GM23248 (cell line): ENCODE measurements at regions not wholly inside any gene's neighbourhood (a gene's known extent, or its start where the extent isn't known, plus 50 kb on each side); places are given as distances from the start of the nearest gene placed in this dataset.

Source experiments
- DNase-seq: peaks from one replicate; pipeline ENCODE4 v3.0.0-alpha.2; 2015
- H2AFZ ChIP-seq: fragments of 200-600 bp; sonication (generic); 2 replicates; pipeline ENCODE4 v1.6.1; 2016; ENCODE audit warnings: antibody characterized with exemption
- H3F3A ChIP-seq: fragments of 200-600 bp; sonication (generic); 2 replicates; pipeline ENCODE4 v1.6.1; 2016; ENCODE audit warnings: mild to moderate bottlenecking, antibody characterized with exemption, mixed run types; ENCODE audit not compliant: insufficient read depth
- H3K27ac ChIP-seq: fragments of 200-600 bp; sonication (generic); 2 replicates; pipeline ENCODE4 v1.5.1; 2016; ENCODE audit warnings: mild to moderate bottlenecking
- H3K27me3 ChIP-seq: fragments of 200-600 bp; sonication (generic); replicated peaks from 2 replicates; pipeline ENCODE4 v1.6.1; 2016; ENCODE audit warnings: mild to moderate bottlenecking; ENCODE audit not compliant: insufficient read depth
- H3K36me3 ChIP-seq: fragments of 200-600 bp; sonication (generic); 2 replicates; pipeline ENCODE4 v1.6.1; 2016; ENCODE audit warnings: low read depth, mild to moderate bottlenecking
- H3K4me1 ChIP-seq: fragments of 200-600 bp; sonication (generic); 2 replicates; pipeline ENCODE4 v1.6.1; 2016; ENCODE audit warnings: mild to moderate bottlenecking; ENCODE audit not compliant: insufficient read depth
- H3K4me2 ChIP-seq: fragments of 200-600 bp; sonication (generic); one replicate; pipeline ENCODE4 v1.6.1; 2016; ENCODE audit warnings: mild to moderate bottlenecking; ENCODE audit not compliant: unreplicated experiment
- H3K4me3 ChIP-seq: fragments of 200-600 bp; sonication (generic); 2 replicates; pipeline ENCODE4 v1.5.1; 2016; ENCODE audit warnings: mild to moderate bottlenecking
- H3K79me2 ChIP-seq: fragments of 200-600 bp; sonication (generic); 2 replicates; pipeline ENCODE4 v1.6.1; 2016; ENCODE audit warnings: mild to moderate bottlenecking; ENCODE audit not compliant: insufficient read depth
- H3K9ac ChIP-seq: fragments of 200-600 bp; sonication (generic); 2 replicates; pipeline ENCODE4 v1.6.1; 2016; ENCODE audit warnings: mild to moderate bottlenecking
- H3K9me2 ChIP-seq: fragments of 200-600 bp; sonication (generic); 2 replicates; pipeline ENCODE4 v1.6.1; 2016; ENCODE audit warnings: mixed run types, mild to moderate bottlenecking, moderate library complexity; ENCODE audit not compliant: insufficient read depth
- H3K9me3 ChIP-seq: fragments of 200-600 bp; sonication (generic); one replicate; pipeline ENCODE4 v1.6.1; 2017; ENCODE audit warnings: low read depth
- H4K20me1 ChIP-seq: fragments of 200-600 bp; sonication (generic); 2 replicates; pipeline ENCODE4 v1.6.0; 2016; ENCODE audit not compliant: insufficient read depth
- EZH2 ChIP-seq: fragments of 200-600 bp; sonication (generic); IDR thresholded peaks from 2 replicates; pipeline ENCODE4 v1.6.1; 2018; ENCODE audit warnings: antibody characterized with exemption, mild to moderate bottlenecking; ENCODE audit not compliant: insufficient read depth, poor library complexity, severe bottlenecking
- EZH2phosphoT487 ChIP-seq: fragments of 200-600 bp; sonication (generic); IDR thresholded peaks from 2 replicates; pipeline ENCODE4 v1.6.1; 2018; ENCODE audit warnings: antibody characterized with exemption, moderate library complexity, mild to moderate bottlenecking, low read depth; ENCODE audit not compliant: insufficient read depth
- WGBS, 2 experiments: methylation state at CpG; one replicate each; pipeline ENCODE4 v1.1.6; 2015 to 2017; ENCODE audit warnings: low lambda C conversion rate in 2 of 2, low coverage in 1 of 2; ENCODE audit errors: missing lambda C conversion rate in 2 of 2; 5-methylcytosine and 5-hydroxymethylcytosine counted together
- in situ Hi-C: fragments of 300-500 bp; cut with MboI; formaldehyde crosslinking; loops from 2 replicates; pipeline ENCODE4 v1.15.0; 2020

DNA sequence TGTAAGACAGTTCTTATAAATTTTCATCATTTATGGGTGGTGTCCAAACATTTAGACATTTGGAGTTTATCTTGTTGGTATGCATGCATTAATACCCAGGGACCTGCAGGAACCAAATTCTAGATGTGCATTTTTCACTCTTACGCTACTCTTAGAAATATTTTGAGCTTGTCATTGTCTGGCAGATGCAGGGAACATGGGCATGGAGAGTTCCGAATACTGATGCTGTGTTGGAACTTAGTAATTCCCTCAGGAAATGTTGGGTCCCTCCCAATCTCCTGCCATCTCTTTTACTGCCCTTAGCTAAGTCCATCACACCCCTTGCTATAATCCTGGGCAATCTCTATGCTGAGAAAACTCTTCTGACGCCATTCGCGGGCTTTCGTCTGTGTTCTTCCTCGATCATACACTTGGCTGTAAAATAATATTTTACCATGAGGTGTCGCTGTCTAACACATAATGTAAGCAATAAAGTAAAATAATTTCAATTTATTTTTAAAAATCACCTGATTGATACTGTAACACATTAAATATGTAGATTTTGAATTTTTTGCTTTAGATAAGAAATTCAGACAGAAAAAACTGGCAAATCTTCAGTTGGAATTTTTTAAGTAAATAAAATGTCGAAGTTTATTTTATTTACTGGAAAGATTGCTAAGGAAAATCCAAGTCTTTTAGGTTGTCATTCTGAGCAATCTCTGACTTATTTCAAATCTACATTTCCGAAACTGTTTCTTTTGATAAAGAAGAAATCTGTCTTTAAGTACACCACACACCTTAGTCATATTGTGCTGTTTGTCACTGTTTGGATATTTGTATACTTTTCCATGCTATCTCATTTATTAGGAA is 304.1 kb upstream of the SSTR1 start:
- Histone ChIP-seq H3K27me3 (no peaks in the 10 kb centered on the region), H4K20me1 (no peaks in the 10 kb centered on the region), H3K36me3 (no peaks in the 10 kb centered on the region), H3K9ac (0 out of 2 replicates have a peak overlapping the region, but pooled peaks have one; percentile 31), H3K9me3 (no peaks in the 10 kb centered on the region), H3K27ac (no peak overlapping the region), H2AFZ (peak overlapping the region; percentile 71), H3K9me2 (no peaks in the 10 kb centered on the region), H3K4me3 (peak overlapping the region; percentile 54), H3K4me1 (peaks cover 37% of the 10 kb centered on the region), H3F3A (peaks cover 21% of the 10 kb centered on the region), H3K79me2 (no peaks in the 10 kb centered on the region), H3K4me2 (peak overlapping the region; percentile 87)
- in situ Hi-C loops: loop anchor here (10.0 to 25.0 kb wide), 5 partner anchors 301 to 1109 kb away; partner anchors contain the start of gene SSTR1
- DNase-seq: peak; percentile 72
- TF ChIP-seq EZH2 (no peak), EZH2phosphoT487 (no peak)
- 7 to 11% methylated on average over 10 of the region's 10 CpGs for WGBS, 2 experiments

GRCh38 chr14:37924622-37925021 is 283.1 kb upstream of the SSTR1 start:
- Histone ChIP-seq H3K4me3 (no peak overlapping the region), H3K9me3 (no peaks in the 10 kb centered on the region), H3K9ac (no peak overlapping the region), H3K9me2 (peaks cover 2% of the 10 kb centered on the region; the same call in 1 of the 2 replicates), H3K4me1 (peaks cover 6% of the 10 kb centered on the region), H3K4me2 (no peak overlapping the region), H3K79me2 (no peaks in the 10 kb centered on the region), H3K27ac (no peak overlapping the region), H2AFZ (no peak overlapping the region), H4K20me1 (no peaks in the 10 kb centered on the region), H3K36me3 (no peaks in the 10 kb centered on the region), H3F3A (peaks cover 5% of the 10 kb centered on the region; the same call in 1 of the 2 replicates), H3K27me3 (no peaks in the 10 kb centered on the region)
- DNase-seq: no peak
- in situ Hi-C loops: loop anchor here (25.0 kb wide), 1 partner anchor 1088 kb away; no protein-coding TSS in a partner anchor
- 91 to 93% methylated on average over 2 of the region's 2 CpGs for WGBS, 2 experiments
- TF ChIP-seq EZH2phosphoT487 (no peak), EZH2 (no peak)

GRCh38 chr14:37932008-37932407 is 275.7 kb upstream of the SSTR1 start:
- Histone ChIP-seq H2AFZ (peak overlapping the region; percentile 74), H3K4me2 (peak overlapping the region; percentile 60), H3K4me3 (peak overlapping the region; percentile 32), H3K79me2 (no peaks in the 10 kb centered on the region), H4K20me1 (no peaks in the 10 kb centered on the region), H3K27ac (peak overlapping the region; percentile 65), H3K9me3 (no peaks in the 10 kb centered on the region), H3K36me3 (no peaks in the 10 kb centered on the region), H3K27me3 (no peaks in the 10 kb centered on the region), H3K9ac (peak overlapping the region; percentile 50), H3K9me2 (no peaks in the 10 kb centered on the region), H3K4me1 (peaks cover 28% of the 10 kb centered on the region), H3F3A (peaks cover 26% of the 10 kb centered on the region)
- WGBS, 2 experiments: 3 to 7% methylated on average over 6 of the region's 6 CpGs
- in situ Hi-C loops: no loop called here
- no peak for TF ChIP-seq EZH2
- no peak for TF ChIP-seq EZH2phosphoT487
- DNase-seq: peak; percentile 80

GRCh38 chr14:37932481-37932880 is 275.2 kb upstream of the SSTR1 start:
- DNase-seq: peak; percentile 48
- TF ChIP-seq EZH2phosphoT487 (no peak), EZH2 (no peak)
- H3K4me2 ChIP-seq: peak overlapping the region; percentile 60
- H3K79me2 ChIP-seq: no peaks in the 10 kb centered on the region
- no peaks in the 10 kb centered on the region for H4K20me1 ChIP-seq
- peak overlapping the region; percentile 50 for H3K9ac ChIP-seq
- H3K27me3 ChIP-seq: no peaks in the 10 kb centered on the region
- peak overlapping the region; percentile 32 for H3K4me3 ChIP-seq
- H3F3A ChIP-seq: peaks cover 26% of the 10 kb centered on the region
- H2AFZ ChIP-seq: peak overlapping the region; percentile 74
- WGBS, 2 experiments: 8% methylated on average over 5 of the region's 5 CpGs
- peak overlapping the region; percentile 65 for H3K27ac ChIP-seq
- in situ Hi-C loops: no loop called here
- H3K9me2 ChIP-seq: no peaks in the 10 kb centered on the region
- H3K9me3 ChIP-seq: no peaks in the 10 kb centered on the region
- peaks cover 28% of the 10 kb centered on the region for H3K4me1 ChIP-seq
- H3K36me3 ChIP-seq: no peaks in the 10 kb centered on the region
